Esophagus squamous epithelium (tissue), 4 donors: ENCODE measurements at regions not wholly inside any gene's neighbourhood (a gene's known extent, or its start where the extent isn't known, plus 50 kb on each side); places are given as distances from the start of the nearest gene placed in this dataset.

Source experiments
- CTCF ChIP-seq, 6 experiments: fragments of 450-650 bp in 4 of 6; fragments of 200-600 bp in 2 of 6; sonication (generic) in 2 of 6; IDR thresholded peaks; one replicate each; pipeline ENCODE4 v1.5.1; 2016 to 2019; ENCODE audit warnings: antibody characterized with exemption in 6 of 6, mild to moderate bottlenecking in 4 of 6, moderate library complexity in 4 of 6
- POLR2A ChIP-seq, 4 donors: fragments of 450-650 bp; IDR thresholded peaks; one replicate each; pipeline ENCODE4 v1.6.1; 2017; ENCODE audit warnings: antibody characterized with exemption in 4 of 4, mild to moderate bottlenecking in 4 of 4, moderate library complexity in 3 of 4

GRCh38 chr5:169442403-169442874 is 141.1 kb upstream of the SPDL1 start:
- TF ChIP-seq CTCF (IDR thresholded peaks at IDR 0.05): no peak
- TF ChIP-seq POLR2A (IDR thresholded peaks at IDR 0.05): no peak
